Activated CD8-positive, alpha-beta T cell treated with anti-CD3 and anti-CD28 coated beads for 36 hours (primary cell): ENCODE measurements at regions not wholly inside any gene's neighbourhood (a gene's known extent, or its start where the extent isn't known, plus 50 kb on each side); places are given as distances from the start of the nearest gene placed in this dataset.
"Not testable (repeated sequence)": the region's sequence is repeated elsewhere in the genome, so short reads cannot be mapped to it uniquely, and the experiment has no call there.

Source experiments
- ATAC-seq: fragments of 200-7000 bp; cut with Tn5 transposase; one replicate; pipeline ENCODE4 v1.10.0; 2021; ENCODE audit warnings: mild to moderate bottlenecking, moderate library complexity
- CTCF ChIA-PET: fragments of 350-600 bp; sonication (Branson Sonifier 250); formaldehyde crosslinking; loops from one replicate; lab custom pipeline; 2021; ENCODE audit warnings: antibody characterized with exemption; lab: Charles Lee
- POLR2A ChIA-PET: fragments of 350-600 bp; sonication (Branson Sonifier 250); formaldehyde crosslinking; loops from one replicate; lab custom pipeline; 2021; ENCODE audit warnings: antibody characterized with exemption; lab: Charles Lee
- DNase-seq: peaks from one replicate; pipeline ENCODE4 v3.0.0-alpha.2; 2020
- H3K27ac Mint-ChIP-seq: one replicate; pipeline ENCODE4 v1.8.0; 2021; ENCODE audit warnings: mild to moderate bottlenecking, mixed read lengths
- H3K27me3 Mint-ChIP-seq: one replicate; pipeline ENCODE4 v1.8.0; 2021; ENCODE audit warnings: mixed read lengths
- H3K36me3 Mint-ChIP-seq: one replicate; pipeline ENCODE4 v1.8.0; 2021; ENCODE audit warnings: low read depth, mixed read lengths
- H3K4me1 Mint-ChIP-seq: one replicate; pipeline ENCODE4 v1.8.0; 2021; ENCODE audit warnings: low read depth, mixed read lengths
- H3K4me3 Mint-ChIP-seq: one replicate; pipeline ENCODE4 v1.8.0; 2021; ENCODE audit warnings: mild to moderate bottlenecking, moderate library complexity, mixed read lengths
- H3K9me3 Mint-ChIP-seq: one replicate; pipeline ENCODE4 v1.8.0; 2021; ENCODE audit warnings: mixed read lengths
- intact Hi-C: fragments of 100-400 bp; cut with micrococcal nuclease; formaldehyde crosslinking; loops from one replicate; pipeline ENCODE4 v1.10.0; 2022
- TF ChIP-seq, protein P1 (sequence below): fragments of 200-600 bp; IDR thresholded peaks from one replicate; pipeline ENCODE4 v1.8.0; 2022; ENCODE audit warnings: antibody characterized with exemption, mild to moderate bottlenecking

DNA sequence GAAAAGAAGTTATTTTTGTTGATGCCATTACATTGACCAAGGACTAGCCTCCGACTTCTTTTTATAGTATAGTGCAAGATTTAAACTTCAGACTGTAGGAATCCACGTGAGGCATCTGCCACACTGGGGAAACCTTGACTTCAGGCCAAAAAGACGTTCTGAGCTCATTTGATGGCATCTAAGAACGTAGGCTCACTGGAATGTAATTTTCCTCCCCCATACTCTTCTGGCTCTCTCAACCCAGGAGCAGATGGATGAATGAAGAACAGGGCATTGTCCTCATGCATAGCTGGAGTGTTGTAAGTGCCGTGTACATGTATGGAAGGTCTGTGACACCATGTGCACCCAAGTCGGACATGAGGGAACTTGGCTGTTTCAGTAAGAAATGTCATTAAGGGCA lies 72.8 kb upstream of the IKBKE start:
- POLR2A ChIA-PET, H3K9me3 Mint-ChIP-seq, ATAC-seq, CTCF ChIA-PET, H3K27me3 Mint-ChIP-seq, intact Hi-C loops, H3K36me3 Mint-ChIP-seq, H3K4me3 Mint-ChIP-seq, DNase-seq, H3K27ac Mint-ChIP-seq, H3K4me1 Mint-ChIP-seq: not testable (repeated sequence)

- H3K9me3 Mint-ChIP-seq, H3K4me1 Mint-ChIP-seq, H3K4me3 Mint-ChIP-seq, H3K36me3 Mint-ChIP-seq, ATAC-seq, DNase-seq, CTCF ChIA-PET, intact Hi-C loops, H3K27ac Mint-ChIP-seq, H3K27me3 Mint-ChIP-seq, POLR2A ChIA-PET: not testable (repeated sequence)
Observed at GRCh38 chr1:206398261-206398660, 72.0 kb upstream of the IKBKE start.

DNA sequence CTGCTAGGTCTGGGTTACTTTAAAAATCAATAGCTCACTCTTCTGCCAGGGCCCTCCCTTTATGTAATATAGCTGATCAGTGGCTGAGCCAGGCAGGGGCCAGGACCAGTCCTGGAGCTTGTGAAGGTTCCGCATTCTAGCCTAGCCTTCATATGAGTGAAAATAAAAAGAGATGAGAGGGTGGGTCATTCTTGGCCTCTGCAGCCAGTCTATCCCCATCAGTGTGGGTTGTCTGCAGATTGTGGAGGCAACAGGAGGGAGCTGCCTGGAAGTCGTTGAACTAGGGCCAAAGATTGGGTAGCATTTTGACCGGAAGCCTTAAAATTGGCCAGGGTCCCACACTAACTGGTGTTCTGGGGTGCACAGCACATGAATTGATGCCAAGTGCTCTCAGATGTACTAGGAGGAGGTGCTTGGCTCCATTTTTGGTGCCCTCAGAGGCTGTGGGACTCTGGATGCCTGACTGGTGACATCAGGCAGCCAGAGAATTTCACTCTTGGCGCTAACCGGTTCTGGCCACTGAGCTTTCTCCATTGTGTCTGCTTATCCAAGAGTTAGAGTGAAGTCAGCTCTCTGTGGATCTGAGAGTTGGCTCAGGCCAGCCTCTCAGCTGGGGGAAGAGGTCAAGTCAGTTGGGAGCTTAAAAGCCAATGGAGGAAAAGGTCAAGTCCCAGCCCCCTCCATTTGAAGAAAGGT lies 66.5 kb upstream of the IKBKE start:
- DNase-seq, intact Hi-C loops, H3K27ac Mint-ChIP-seq, POLR2A ChIA-PET, H3K9me3 Mint-ChIP-seq, H3K27me3 Mint-ChIP-seq, CTCF ChIA-PET, H3K4me1 Mint-ChIP-seq, H3K36me3 Mint-ChIP-seq, ATAC-seq, H3K4me3 Mint-ChIP-seq: not testable (repeated sequence)

GRCh38 chr1:206404309-206405027 lies 65.8 kb upstream of the IKBKE start:
- intact Hi-C loops, CTCF ChIA-PET, POLR2A ChIA-PET, DNase-seq, H3K27ac Mint-ChIP-seq, H3K9me3 Mint-ChIP-seq, H3K27me3 Mint-ChIP-seq, H3K36me3 Mint-ChIP-seq, H3K4me1 Mint-ChIP-seq, H3K4me3 Mint-ChIP-seq, ATAC-seq: not testable (repeated sequence)

GRCh38 chr1:206405282-206405681 lies 65.0 kb upstream of the IKBKE start:
- H3K9me3 Mint-ChIP-seq, ATAC-seq, DNase-seq, H3K27me3 Mint-ChIP-seq, intact Hi-C loops, H3K4me3 Mint-ChIP-seq, H3K27ac Mint-ChIP-seq, H3K4me1 Mint-ChIP-seq, H3K36me3 Mint-ChIP-seq, CTCF ChIA-PET, POLR2A ChIA-PET: not testable (repeated sequence)

- CTCF ChIA-PET, DNase-seq, POLR2A ChIA-PET, H3K27ac Mint-ChIP-seq, intact Hi-C loops, H3K9me3 Mint-ChIP-seq, H3K27me3 Mint-ChIP-seq, H3K4me1 Mint-ChIP-seq, H3K36me3 Mint-ChIP-seq, H3K4me3 Mint-ChIP-seq: not testable (repeated sequence)
- peak; percentile 67 for ATAC-seq
Observed at GRCh38 chr1:206408371-206409288, 61.6 kb upstream of the IKBKE start.

- no peaks in the 10 kb centered on the region for H3K4me1 Mint-ChIP-seq
- no peak overlapping the region for H3K4me3 Mint-ChIP-seq
- ChIA-PET CTCF (no interaction called here), POLR2A (no interaction called here)
- intact Hi-C loops: no loop called here
- ATAC-seq: no peak
- no peak for DNase-seq
- TF ChIP-seq, protein P1, sequence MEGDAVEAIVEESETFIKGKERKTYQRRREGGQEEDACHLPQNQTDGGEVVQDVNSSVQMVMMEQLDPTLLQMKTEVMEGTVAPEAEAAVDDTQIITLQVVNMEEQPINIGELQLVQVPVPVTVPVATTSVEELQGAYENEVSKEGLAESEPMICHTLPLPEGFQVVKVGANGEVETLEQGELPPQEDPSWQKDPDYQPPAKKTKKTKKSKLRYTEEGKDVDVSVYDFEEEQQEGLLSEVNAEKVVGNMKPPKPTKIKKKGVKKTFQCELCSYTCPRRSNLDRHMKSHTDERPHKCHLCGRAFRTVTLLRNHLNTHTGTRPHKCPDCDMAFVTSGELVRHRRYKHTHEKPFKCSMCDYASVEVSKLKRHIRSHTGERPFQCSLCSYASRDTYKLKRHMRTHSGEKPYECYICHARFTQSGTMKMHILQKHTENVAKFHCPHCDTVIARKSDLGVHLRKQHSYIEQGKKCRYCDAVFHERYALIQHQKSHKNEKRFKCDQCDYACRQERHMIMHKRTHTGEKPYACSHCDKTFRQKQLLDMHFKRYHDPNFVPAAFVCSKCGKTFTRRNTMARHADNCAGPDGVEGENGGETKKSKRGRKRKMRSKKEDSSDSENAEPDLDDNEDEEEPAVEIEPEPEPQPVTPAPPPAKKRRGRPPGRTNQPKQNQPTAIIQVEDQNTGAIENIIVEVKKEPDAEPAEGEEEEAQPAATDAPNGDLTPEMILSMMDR: no peak
- no peaks in the 10 kb centered on the region for H3K27me3 Mint-ChIP-seq
- no peaks in the 10 kb centered on the region for H3K36me3 Mint-ChIP-seq
- H3K9me3 Mint-ChIP-seq: no peaks in the 10 kb centered on the region
- no peak overlapping the region for H3K27ac Mint-ChIP-seq
Observed at GRCh38 chr1:206411321-206411720, 59.0 kb upstream of the IKBKE start.
